ENCODE measurements at regions not wholly inside any gene's neighbourhood (a gene's known extent, or its start where the extent isn't known, plus 50 kb on each side); places are given as distances from the start of the nearest gene placed in this dataset.

- Histone ChIP-seq H3K27ac (ENCODE audit: low read depth in 1 of 2, low read length in 1 of 2) (no peak overlapping the region), H3K9me3 (ENCODE audit: control insufficient read depth in 2 of 2, insufficient read depth in 1 of 2, low read length in 1 of 2) (no peaks in the 10 kb centered on the region), H3K4me3 (ENCODE audit: low read length in 2 of 2) (no peak overlapping the region), H3K4me1 (ENCODE audit: control insufficient read depth in 2 of 2, insufficient read depth in 2 of 2, low read length in 2 of 2) (no peaks in the 10 kb centered on the region), H3K27me3 (ENCODE audit: control insufficient read depth in 2 of 2, insufficient read depth in 1 of 2, low read length in 1 of 2) (no peaks in the 10 kb centered on the region), H3K36me3 (ENCODE audit: control insufficient read depth in 2 of 2, insufficient read depth in 2 of 2, low read length in 1 of 2) (no peaks in the 10 kb centered on the region)
- 65% methylated on average over 3 of the region's 3 CpGs for WGBS
- DNase-seq (ENCODE audit: low read depth in 6 of 9, low spot score in 9 of 9): no peak
Measured at GRCh38 chr2:153393518-153393917, 85.0 kb downstream of the RPRM start.

GRCh38 chr2:153391131-153391530, 87.4 kb downstream of the RPRM start:
- H3K9me3 ChIP-seq (ENCODE audit: control insufficient read depth in 2 of 2, insufficient read depth in 1 of 2, low read length in 1 of 2): no peaks in the 10 kb centered on the region
- WGBS: 84% methylated on average over 5 of the region's 5 CpGs
- no peaks in the 10 kb centered on the region for H3K27me3 ChIP-seq (ENCODE audit: control insufficient read depth in 2 of 2, insufficient read depth in 1 of 2, low read length in 1 of 2)
- DNase-seq (ENCODE audit: low read depth in 6 of 9, low spot score in 9 of 9): no peak
- H3K36me3 ChIP-seq (ENCODE audit: control insufficient read depth in 2 of 2, insufficient read depth in 2 of 2, low read length in 1 of 2): no peaks in the 10 kb centered on the region
- no peak overlapping the region for H3K27ac ChIP-seq (ENCODE audit: low read depth in 1 of 2, low read length in 1 of 2)
- H3K4me3 ChIP-seq (ENCODE audit: low read length in 2 of 2): no peak overlapping the region
- no peaks in the 10 kb centered on the region for H3K4me1 ChIP-seq (ENCODE audit: control insufficient read depth in 2 of 2, insufficient read depth in 2 of 2, low read length in 2 of 2)

- Histone ChIP-seq H3K27ac (ENCODE audit: low read depth in 1 of 2, low read length in 1 of 2) (no peak overlapping the region), H3K4me3 (ENCODE audit: low read length in 2 of 2) (no peak overlapping the region), H3K36me3 (ENCODE audit: control insufficient read depth in 2 of 2, insufficient read depth in 2 of 2, low read length in 1 of 2) (no peaks in the 10 kb centered on the region), H3K9me3 (ENCODE audit: control insufficient read depth in 2 of 2, insufficient read depth in 1 of 2, low read length in 1 of 2) (no peaks in the 10 kb centered on the region), H3K27me3 (ENCODE audit: control insufficient read depth in 2 of 2, insufficient read depth in 1 of 2, low read length in 1 of 2) (no peaks in the 10 kb centered on the region), H3K4me1 (ENCODE audit: control insufficient read depth in 2 of 2, insufficient read depth in 2 of 2, low read length in 2 of 2) (no peaks in the 10 kb centered on the region)
- no peak for DNase-seq (ENCODE audit: low read depth in 6 of 9, low spot score in 9 of 9)
- 61% methylated on average over 1 of the region's 1 CpG for WGBS
Measured at GRCh38 chr2:153388246-153388645, 90.3 kb downstream of the RPRM start.

GRCh38 chr2:153387203-153387602, 91.4 kb downstream of the RPRM start:
- Histone ChIP-seq H3K27ac (ENCODE audit: low read depth in 1 of 2, low read length in 1 of 2) (no peak overlapping the region), H3K36me3 (ENCODE audit: control insufficient read depth in 2 of 2, insufficient read depth in 2 of 2, low read length in 1 of 2) (no peaks in the 10 kb centered on the region), H3K9me3 (ENCODE audit: control insufficient read depth in 2 of 2, insufficient read depth in 1 of 2, low read length in 1 of 2) (no peaks in the 10 kb centered on the region), H3K4me3 (ENCODE audit: low read length in 2 of 2) (no peak overlapping the region), H3K4me1 (ENCODE audit: control insufficient read depth in 2 of 2, insufficient read depth in 2 of 2, low read length in 2 of 2) (no peaks in the 10 kb centered on the region), H3K27me3 (ENCODE audit: control insufficient read depth in 2 of 2, insufficient read depth in 1 of 2, low read length in 1 of 2) (no peaks in the 10 kb centered on the region)
- DNase-seq (ENCODE audit: low read depth in 6 of 9, low spot score in 9 of 9): no peak
- WGBS: 92% methylated on average over 4 of the region's 4 CpGs

GRCh38 chr2:153386481-153386897, 92.1 kb downstream of the RPRM start:
- Histone ChIP-seq H3K4me1 (ENCODE audit: control insufficient read depth in 2 of 2, insufficient read depth in 2 of 2, low read length in 2 of 2) (no peaks in the 10 kb centered on the region), H3K27me3 (ENCODE audit: control insufficient read depth in 2 of 2, insufficient read depth in 1 of 2, low read length in 1 of 2) (no peaks in the 10 kb centered on the region), H3K4me3 (ENCODE audit: low read length in 2 of 2) (no peak overlapping the region), H3K27ac (ENCODE audit: low read depth in 1 of 2, low read length in 1 of 2) (no peak overlapping the region), H3K9me3 (ENCODE audit: control insufficient read depth in 2 of 2, insufficient read depth in 1 of 2, low read length in 1 of 2) (no peaks in the 10 kb centered on the region), H3K36me3 (ENCODE audit: control insufficient read depth in 2 of 2, insufficient read depth in 2 of 2, low read length in 1 of 2) (no peaks in the 10 kb centered on the region)
- DNase-seq (ENCODE audit: low read depth in 6 of 9, low spot score in 9 of 9): no peak
- 96% methylated on average over 2 of the region's 2 CpGs for WGBS

- DNase-seq (ENCODE audit: low read depth in 6 of 9, low spot score in 9 of 9): no peak
Measured at GRCh38 chr2:153373510-153374279, 104.9 kb downstream of the RPRM start.

GRCh38 chr2:153360239-153360638, 118.3 kb downstream of the RPRM start:
- Histone ChIP-seq H3K36me3 (ENCODE audit: control insufficient read depth in 2 of 2, insufficient read depth in 2 of 2, low read length in 1 of 2) (no peaks in the 10 kb centered on the region), H3K4me3 (ENCODE audit: low read length in 2 of 2) (no peak overlapping the region), H3K27ac (ENCODE audit: low read depth in 1 of 2, low read length in 1 of 2) (no peak overlapping the region), H3K9me3 (ENCODE audit: control insufficient read depth in 2 of 2, insufficient read depth in 1 of 2, low read length in 1 of 2) (peaks cover 0 to 13% of the 10 kb centered on the region in 2 donors), H3K27me3 (ENCODE audit: control insufficient read depth in 2 of 2, insufficient read depth in 1 of 2, low read length in 1 of 2) (no peaks in the 10 kb centered on the region), H3K4me1 (ENCODE audit: control insufficient read depth in 2 of 2, insufficient read depth in 2 of 2, low read length in 2 of 2) (no peaks in the 10 kb centered on the region)
- no peak for DNase-seq (ENCODE audit: low read depth in 6 of 9, low spot score in 9 of 9)
- 95% methylated on average over 3 of the region's 3 CpGs for WGBS

More at GRCh38 chr2:153373510-153374279, 104.9 kb downstream of the RPRM start:
- no peaks in the 10 kb centered on the region for H3K36me3 ChIP-seq (ENCODE audit: control insufficient read depth in 2 of 2, insufficient read depth in 2 of 2, low read length in 1 of 2)
- no peaks in the 10 kb centered on the region for H3K9me3 ChIP-seq (ENCODE audit: control insufficient read depth in 2 of 2, insufficient read depth in 1 of 2, low read length in 1 of 2)
- no peaks in the 10 kb centered on the region for H3K27me3 ChIP-seq (ENCODE audit: control insufficient read depth in 2 of 2, insufficient read depth in 1 of 2, low read length in 1 of 2)
- WGBS: 95% methylated on average over 3 of the region's 3 CpGs
- H3K27ac ChIP-seq (ENCODE audit: low read depth in 1 of 2, low read length in 1 of 2): no peak overlapping the region
- H3K4me1 ChIP-seq (ENCODE audit: control insufficient read depth in 2 of 2, insufficient read depth in 2 of 2, low read length in 2 of 2): no peaks in the 10 kb centered on the region
- no peak overlapping the region for H3K4me3 ChIP-seq (ENCODE audit: low read length in 2 of 2)

GRCh38 chr2:153354377-153354776, 124.2 kb downstream of the RPRM start:
- no peak for DNase-seq (ENCODE audit: low read depth in 6 of 9, low spot score in 9 of 9)
- no peaks in the 10 kb centered on the region for H3K9me3 ChIP-seq (ENCODE audit: control insufficient read depth in 2 of 2, insufficient read depth in 1 of 2, low read length in 1 of 2)
- H3K27ac ChIP-seq (ENCODE audit: low read depth in 1 of 2, low read length in 1 of 2): no peak overlapping the region
- no peaks in the 10 kb centered on the region for H3K36me3 ChIP-seq (ENCODE audit: control insufficient read depth in 2 of 2, insufficient read depth in 2 of 2, low read length in 1 of 2)
- WGBS: 63% methylated on average over 1 of the region's 1 CpG
- no peaks in the 10 kb centered on the region for H3K27me3 ChIP-seq (ENCODE audit: control insufficient read depth in 2 of 2, insufficient read depth in 1 of 2, low read length in 1 of 2)
- no peak overlapping the region for H3K4me3 ChIP-seq (ENCODE audit: low read length in 2 of 2)
- H3K4me1 ChIP-seq (ENCODE audit: control insufficient read depth in 2 of 2, insufficient read depth in 2 of 2, low read length in 2 of 2): no peaks in the 10 kb centered on the region

GRCh38 chr2:153349603-153350002, 129.0 kb downstream of the RPRM start:
- Histone ChIP-seq H3K4me1 (ENCODE audit: control insufficient read depth in 2 of 2, insufficient read depth in 2 of 2, low read length in 2 of 2) (no peaks in the 10 kb centered on the region), H3K4me3 (ENCODE audit: low read length in 2 of 2) (no peak overlapping the region), H3K9me3 (ENCODE audit: control insufficient read depth in 2 of 2, insufficient read depth in 1 of 2, low read length in 1 of 2) (no peaks in the 10 kb centered on the region), H3K27me3 (ENCODE audit: control insufficient read depth in 2 of 2, insufficient read depth in 1 of 2, low read length in 1 of 2) (no peaks in the 10 kb centered on the region), H3K27ac (ENCODE audit: low read depth in 1 of 2, low read length in 1 of 2) (no peak overlapping the region), H3K36me3 (ENCODE audit: control insufficient read depth in 2 of 2, insufficient read depth in 2 of 2, low read length in 1 of 2) (no peaks in the 10 kb centered on the region)
- no peak for DNase-seq (ENCODE audit: low read depth in 6 of 9, low spot score in 9 of 9)
- 88% methylated on average over 4 of the region's 4 CpGs for WGBS
